Right atrium auricular region (tissue), 2 donors: ENCODE measurements at regions not wholly inside any gene's neighbourhood (a gene's known extent, or its start where the extent isn't known, plus 50 kb on each side); places are given as distances from the start of the nearest gene placed in this dataset.

Source experiments
- DNase-seq: peaks from one replicate; pipeline ENCODE4 v3.0.0-alpha.2; 2019; ENCODE audit warnings: low spot score
- H3K27ac ChIP-seq, 2 donors: fragments of 200-600 bp; sonication (generic); 1 replicate in 1 of 2; 2 replicates in 1 of 2; pipeline ENCODE4 v1.5.1; 2016 to 2019
- H3K27me3 ChIP-seq, 2 donors: fragments of 200-600 bp; sonication (generic); one replicate each; pipeline versions ENCODE4 v1.5.1 to v1.6.0; 2017 to 2019
- H3K36me3 ChIP-seq: fragments of 200-600 bp; sonication (generic); one replicate; pipeline ENCODE4 v1.5.1; 2016
- H3K4me1 ChIP-seq, 2 donors: fragments of 200-600 bp; sonication (generic); one replicate each; pipeline versions ENCODE4 v1.5.1 to v1.6.0; 2017 to 2019
- H3K4me3 ChIP-seq, 2 donors: fragments of 200-600 bp; sonication (generic); 1 replicate in 1 of 2; 2 replicates in 1 of 2; pipeline ENCODE4 v1.5.1; 2017 to 2019; ENCODE audit warnings: mild to moderate bottlenecking in 1 of 2, moderate library complexity in 1 of 2
- H3K9me3 ChIP-seq, 2 donors: fragments of 200-600 bp; sonication (generic); one replicate each; pipeline ENCODE4 v1.5.1; 2019
- CTCF ChIP-seq, 2 donors: fragments of 200-600 bp; sonication (generic); IDR thresholded peaks; one replicate each; pipeline ENCODE4 v1.5.1; 2019; ENCODE audit warnings: antibody characterized with exemption in 2 of 2

GRCh38 chr10:130863044-130863443 is 448.5 kb downstream of the TCERG1L start:
- no peaks in the 10 kb centered on the region for H3K9me3 ChIP-seq
- H3K27ac ChIP-seq = no peak overlapping the region
- no peak for TF ChIP-seq CTCF (IDR thresholded peaks at IDR 0.05)
- H3K27me3 ChIP-seq = no peaks in the 10 kb centered on the region
- H3K4me3 ChIP-seq = no peak overlapping the region
- DNase-seq = peak; percentile 53
- H3K36me3 ChIP-seq = no peaks in the 10 kb centered on the region
- H3K4me1 ChIP-seq = no peaks in the 10 kb centered on the region

GRCh38 chr10:130864961-130865818 is 446.3 kb downstream of the TCERG1L start:
- no peak overlapping the region for H3K4me3 ChIP-seq
- no peaks in the 10 kb centered on the region for H3K36me3 ChIP-seq
- no peaks in the 10 kb centered on the region for H3K9me3 ChIP-seq
- no peaks in the 10 kb centered on the region for H3K27me3 ChIP-seq
- no peak overlapping the region for H3K27ac ChIP-seq
- TF ChIP-seq CTCF (IDR thresholded peaks at IDR 0.05) = no peak
- no peaks in the 10 kb centered on the region for H3K4me1 ChIP-seq
- peak; percentile 54 for DNase-seq

GRCh38 chr10:130866857-130867256 is 444.7 kb downstream of the TCERG1L start:
- no peak for DNase-seq
- H3K4me3 ChIP-seq = no peak overlapping the region
- H3K4me1 ChIP-seq = no peaks in the 10 kb centered on the region
- no peaks in the 10 kb centered on the region for H3K36me3 ChIP-seq
- no peaks in the 10 kb centered on the region for H3K9me3 ChIP-seq
- no peaks in the 10 kb centered on the region for H3K27me3 ChIP-seq
- no peak overlapping the region for H3K27ac ChIP-seq
- no peak for TF ChIP-seq CTCF (IDR thresholded peaks at IDR 0.05)

GRCh38 chr10:130867446-130868194 is 443.9 kb downstream of the TCERG1L start:
- Histone ChIP-seq H3K9me3 (no peaks in the 10 kb centered on the region), H3K36me3 (no peaks in the 10 kb centered on the region), H3K27me3 (no peaks in the 10 kb centered on the region), H3K27ac (no peak overlapping the region), H3K4me3 (no peak overlapping the region), H3K4me1 (no peaks in the 10 kb centered on the region)
- no peak for TF ChIP-seq CTCF (IDR thresholded peaks at IDR 0.05)
- peak; percentile 50 for DNase-seq

- peak; percentile 47 for DNase-seq
- no peaks in the 10 kb centered on the region for H3K36me3 ChIP-seq
- H3K27me3 ChIP-seq = no peaks in the 10 kb centered on the region
These were observed 442.2 kb downstream of the TCERG1L start for GRCh38 chr10:130869179-130869841.

More at GRCh38 chr10:130869179-130869841, 442.2 kb downstream of the TCERG1L start:
- H3K4me3 ChIP-seq = no peak overlapping the region
- H3K4me1 ChIP-seq = no peaks in the 10 kb centered on the region
- H3K9me3 ChIP-seq = no peaks in the 10 kb centered on the region
- TF ChIP-seq CTCF (IDR thresholded peaks at IDR 0.05) = no peak
- H3K27ac ChIP-seq = no peak overlapping the region
